ENCODE measurements at regions not wholly inside any gene's neighbourhood (a gene's known extent, or its start where the extent isn't known, plus 50 kb on each side); places are given as distances from the start of the nearest gene placed in this dataset.

GRCh38 chr1:2914702-2915101, 106.6 kb upstream of the ACTRT2 start:
- H3K4me3 ChIP-seq (ENCODE audit: low read depth, low read length), result no peak overlapping the region
- no peak for DNase-seq (ENCODE audit: low read depth)
- peak; percentile 24; the same call in 1 of the 2 replicates for TF ChIP-seq CTCF (IDR thresholded peaks at IDR 0.05; ENCODE audit: control insufficient read depth, extremely low read depth, insufficient read depth)

DNA sequence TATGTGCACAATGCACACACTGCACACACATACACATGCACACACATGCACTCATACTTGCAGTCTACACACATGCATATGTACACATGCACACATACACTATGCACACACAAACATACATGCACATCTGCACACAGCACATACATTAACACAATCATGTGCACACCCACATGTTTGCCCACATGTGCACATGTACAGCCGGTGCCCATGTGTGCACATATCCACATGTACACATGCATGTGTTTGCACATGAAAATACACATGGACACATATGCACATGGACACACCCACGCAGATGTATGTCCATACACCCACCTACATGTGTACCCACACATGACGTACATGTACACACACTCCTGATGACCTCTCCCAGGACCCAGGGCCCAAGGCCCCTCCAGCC, 105.1 kb upstream of the ACTRT2 start:
- no peak overlapping the region for H3K4me3 ChIP-seq (ENCODE audit: low read depth, low read length)
- no peak for TF ChIP-seq CTCF (IDR thresholded peaks at IDR 0.05; ENCODE audit: control insufficient read depth, extremely low read depth, insufficient read depth)
- DNase-seq (ENCODE audit: low read depth), result no peak

GRCh38 chr1:2916706-2917105, 104.6 kb upstream of the ACTRT2 start:
- no peak for DNase-seq (ENCODE audit: low read depth)
- H3K4me3 ChIP-seq (ENCODE audit: low read depth, low read length), result no peak overlapping the region
- no peak for TF ChIP-seq CTCF (IDR thresholded peaks at IDR 0.05; ENCODE audit: control insufficient read depth, extremely low read depth, insufficient read depth)

DNA sequence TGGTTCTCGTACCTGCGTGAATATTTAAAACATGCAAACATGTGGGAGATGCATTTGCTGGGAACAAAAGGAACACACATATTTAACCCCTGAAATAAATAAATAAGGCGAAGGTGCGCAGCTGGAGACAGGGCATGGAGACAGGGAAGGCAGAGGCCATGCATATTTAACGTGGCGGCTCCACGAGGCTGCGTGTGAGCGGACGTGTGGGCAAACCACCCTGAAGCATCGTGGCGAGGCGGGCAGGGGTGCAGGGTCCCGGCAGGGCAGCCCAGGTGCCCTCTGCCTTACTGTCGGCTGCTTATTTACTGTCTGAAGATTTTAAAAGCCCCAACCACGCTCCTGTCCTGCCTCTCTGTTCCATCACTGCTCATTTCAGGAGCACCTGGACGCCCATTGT, 104.0 kb upstream of the ACTRT2 start:
- TF ChIP-seq CTCF (IDR thresholded peaks at IDR 0.05; ENCODE audit: control insufficient read depth, extremely low read depth, insufficient read depth), result no peak
- no peak for DNase-seq (ENCODE audit: low read depth)
- H3K4me3 ChIP-seq (ENCODE audit: low read depth, low read length), result no peak overlapping the region

DNA sequence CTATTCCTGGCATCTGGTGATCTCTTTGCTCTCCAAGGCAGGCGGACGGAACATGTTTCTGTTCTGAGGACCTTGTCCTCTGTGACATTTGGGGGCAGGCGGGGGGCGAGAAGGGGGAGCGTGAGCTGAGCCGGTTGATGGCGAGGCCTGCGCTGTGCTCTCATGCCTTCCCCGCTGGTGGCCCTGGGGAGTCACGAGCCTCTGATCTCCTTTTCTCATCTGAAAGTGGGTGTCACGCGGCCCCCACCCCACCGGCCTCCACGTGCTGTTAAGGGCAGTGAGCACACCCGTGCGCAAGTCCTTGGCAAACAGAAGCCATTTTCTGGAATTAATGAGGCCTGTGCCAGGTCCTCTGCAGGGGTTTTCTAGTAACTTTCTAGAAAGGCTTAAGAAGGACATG, 102.8 kb upstream of the ACTRT2 start:
- DNase-seq (ENCODE audit: low read depth), result no peak
- TF ChIP-seq CTCF (IDR thresholded peaks at IDR 0.05; ENCODE audit: control insufficient read depth, extremely low read depth, insufficient read depth), result no peak
- no peak overlapping the region for H3K4me3 ChIP-seq (ENCODE audit: low read depth, low read length)

GRCh38 chr1:2919841-2920240, 101.4 kb upstream of the ACTRT2 start:
- H3K4me3 ChIP-seq (ENCODE audit: low read depth, low read length), result no peak overlapping the region
- DNase-seq (ENCODE audit: low read depth), result no peak
- no peak for TF ChIP-seq CTCF (IDR thresholded peaks at IDR 0.05; ENCODE audit: control insufficient read depth, extremely low read depth, insufficient read depth)

DNA sequence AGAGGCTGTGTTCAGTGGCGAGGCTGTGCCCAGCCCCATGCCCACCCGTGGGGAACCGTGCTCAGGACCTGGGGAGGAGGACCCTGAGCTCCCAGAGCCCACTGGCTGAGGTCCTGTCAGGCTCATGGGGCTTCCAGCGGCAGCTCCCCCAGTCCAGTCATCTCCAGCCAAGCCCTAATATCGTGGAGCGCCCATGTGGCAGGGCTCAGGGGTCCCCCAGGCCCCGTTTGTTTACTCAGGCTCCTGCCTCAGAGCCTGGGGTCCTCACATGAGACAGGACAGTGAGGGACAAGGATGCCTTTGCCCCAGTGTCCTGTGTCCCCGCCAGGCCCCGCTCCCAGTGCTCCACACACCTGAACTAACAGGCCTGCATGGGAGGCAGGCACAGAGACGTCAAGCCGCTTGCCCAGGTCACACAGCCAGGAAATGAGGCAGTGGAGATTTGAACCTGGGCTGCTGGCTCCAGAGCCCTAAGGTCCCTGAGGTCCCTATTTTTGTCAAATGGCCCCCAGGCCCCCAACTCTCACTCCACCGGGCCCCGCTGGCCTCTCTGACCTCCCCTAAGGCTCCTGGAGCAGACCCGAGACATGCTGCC, 100.7 kb upstream of the ACTRT2 start:
- H3K4me3 ChIP-seq (ENCODE audit: low read depth, low read length), result no peak overlapping the region
- TF ChIP-seq CTCF (IDR thresholded peaks at IDR 0.05; ENCODE audit: control insufficient read depth, extremely low read depth, insufficient read depth), result no peak
- no peak for DNase-seq (ENCODE audit: low read depth)
